HG02571 (cell line): ENCODE measurements at regions not wholly inside any gene's neighbourhood (a gene's known extent, or its start where the extent isn't known, plus 50 kb on each side); places are given as distances from the start of the nearest gene placed in this dataset.
"Not testable (repeated sequence)": the region's sequence is repeated elsewhere in the genome, so short reads cannot be mapped to it uniquely, and the experiment has no call there.

Source experiments
- ATAC-seq: cut with Tn5 transposase; IDR thresholded peaks from one replicate; pipeline ENCODE4 v1.9.1; 2021; ENCODE audit warnings: mild to moderate bottlenecking, moderate library complexity; ENCODE audit not compliant: unreplicated experiment

DNA sequence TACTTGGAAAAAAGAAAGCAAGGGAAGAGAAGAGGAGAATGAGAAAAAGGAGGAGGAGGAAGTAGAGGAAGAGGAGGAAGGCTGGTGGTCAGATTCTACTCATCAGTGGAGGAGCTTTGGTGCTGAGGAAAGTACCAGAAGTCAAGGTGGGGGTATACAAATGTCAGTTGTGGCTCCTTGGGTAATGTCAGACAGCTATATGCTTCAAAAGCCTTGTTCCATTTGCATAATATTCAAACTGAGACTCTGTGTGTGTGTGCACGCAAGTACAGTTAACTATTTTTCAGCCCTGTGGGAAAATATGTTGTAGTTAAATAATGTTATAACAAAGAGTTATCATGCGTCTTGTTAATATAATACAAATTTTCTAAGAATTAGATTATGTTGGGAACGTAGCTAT, 609.7 kb downstream of the PDCD6IP start:
- no peak for ATAC-seq

DNA sequence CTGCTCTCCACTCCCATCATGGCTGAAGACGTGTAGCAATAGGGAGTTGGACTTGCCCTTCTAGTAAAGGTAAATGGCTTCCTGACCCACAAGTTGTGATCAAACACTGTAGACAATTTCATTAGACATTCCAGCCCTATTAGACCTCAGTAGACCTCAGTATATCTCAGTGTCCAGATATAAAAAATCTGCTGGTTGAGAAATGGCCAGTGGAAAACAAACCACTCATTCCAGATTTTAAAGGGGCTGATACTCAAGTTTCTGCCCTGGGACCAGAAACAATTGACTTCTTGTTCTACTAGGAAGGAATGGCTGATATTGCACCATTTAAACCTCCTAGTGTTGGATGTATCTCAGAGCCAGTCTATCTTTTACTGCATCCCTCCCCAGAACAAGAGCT, 613.2 kb downstream of the PDCD6IP start:
- ATAC-seq = no peak

DNA sequence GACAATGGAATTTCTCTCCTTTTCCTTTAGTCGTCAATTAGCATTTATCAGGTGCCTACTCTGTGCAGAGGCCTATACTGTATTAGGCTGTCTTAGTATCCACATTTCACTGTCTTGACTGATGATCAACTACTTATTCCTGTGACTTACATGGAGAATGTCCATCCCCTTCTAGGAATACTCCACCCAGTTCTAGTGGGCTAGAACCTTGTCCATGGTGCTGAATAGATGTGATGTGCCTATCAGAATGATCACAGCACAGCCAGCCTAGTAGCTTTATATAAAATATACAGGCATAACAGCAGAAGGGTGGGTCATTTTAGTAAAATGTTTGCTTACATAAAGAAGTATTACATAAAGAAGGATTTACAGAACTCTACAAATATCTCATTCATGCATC, 621.4 kb downstream of the PDCD6IP start:
- no peak for ATAC-seq

DNA sequence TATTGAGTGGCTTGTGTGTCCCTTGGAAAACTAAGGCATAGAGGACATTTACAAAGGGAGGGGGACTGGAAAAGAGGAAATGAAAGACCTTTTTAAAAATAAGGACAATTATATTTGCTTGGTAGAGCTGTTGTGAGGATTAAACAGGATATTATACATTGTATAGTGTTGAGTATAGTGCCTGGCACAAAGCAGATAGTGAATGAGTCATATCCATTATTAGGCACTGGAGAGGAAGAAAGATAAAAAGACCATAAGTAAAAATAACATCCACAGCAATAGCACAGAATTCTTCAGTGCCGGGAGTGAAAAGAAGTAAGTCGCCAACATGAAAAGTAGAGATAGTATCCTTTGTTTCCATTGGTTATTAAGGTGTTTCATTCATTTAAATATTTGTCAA, 623.3 kb downstream of the PDCD6IP start:
- no peak for ATAC-seq

DNA sequence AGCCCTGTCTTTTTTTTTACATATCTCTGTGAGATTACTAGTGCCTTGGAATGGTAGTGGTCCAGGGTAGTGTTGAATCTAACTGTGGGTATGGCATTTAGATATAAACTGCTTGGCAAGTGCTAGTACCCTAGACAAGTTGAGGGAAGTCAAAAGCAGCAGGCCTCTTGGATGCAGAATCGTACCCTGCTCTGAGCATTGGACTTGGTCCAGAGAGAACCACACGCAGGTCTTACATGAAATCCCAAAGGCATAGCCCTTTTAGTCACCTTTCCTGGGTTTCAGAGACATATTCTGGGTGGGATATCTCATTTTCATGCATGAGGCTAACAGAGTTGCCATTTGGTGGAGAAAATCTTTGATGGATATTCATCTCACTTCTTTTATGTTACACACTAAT, 641.4 kb downstream of the PDCD6IP start:
- no peak for ATAC-seq

- no peak for ATAC-seq
These were observed 645.7 kb downstream of the PDCD6IP start for GRCh38 chr3:34444137-34444536.

DNA sequence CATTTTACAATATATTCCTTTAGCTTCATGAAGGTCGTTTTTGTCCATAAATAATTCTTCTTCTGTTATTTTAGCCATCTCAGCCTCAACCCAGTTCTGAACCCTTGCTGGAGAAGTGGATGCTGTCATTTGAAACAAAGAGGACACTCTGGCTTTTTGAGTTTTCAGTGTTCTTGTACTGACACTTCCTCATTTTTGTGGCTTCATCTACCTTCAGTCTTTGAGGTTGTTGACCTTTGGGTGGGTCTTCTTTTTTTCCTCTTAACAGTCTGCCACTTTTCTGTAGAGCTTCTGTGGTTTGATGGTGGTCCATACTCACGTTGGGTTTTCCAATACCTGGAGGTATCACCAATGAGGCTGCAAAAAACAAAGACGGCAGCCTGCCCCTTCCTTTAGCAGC, 650.9 kb downstream of the PDCD6IP start:
- ATAC-seq = no peak

DNA sequence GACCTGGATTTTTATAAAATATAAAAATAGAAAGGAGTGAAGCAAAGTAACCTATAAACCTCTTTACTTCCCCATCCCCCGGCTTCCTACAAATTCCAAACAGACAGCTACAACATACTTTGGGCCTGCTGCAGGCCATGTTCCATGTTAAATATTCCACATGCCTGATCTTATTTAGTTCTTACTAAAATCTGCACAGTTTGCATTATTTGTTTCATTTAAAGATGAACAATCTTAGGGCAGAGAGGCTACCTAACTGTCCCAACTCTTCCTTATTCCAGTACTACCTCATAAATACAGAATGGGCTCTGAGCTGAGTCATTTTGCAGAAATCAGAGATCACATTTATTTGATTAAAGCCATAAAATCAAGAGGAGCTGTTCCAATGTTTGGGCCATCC, 665.0 kb downstream of the PDCD6IP start:
- ATAC-seq = no peak

GRCh38 chr3:34464646-34465045, 666.2 kb downstream of the PDCD6IP start:
- no peak for ATAC-seq

GRCh38 chr3:34475851-34476250, 677.4 kb downstream of the PDCD6IP start:
- no peak for ATAC-seq

GRCh38 chr3:34483311-34483887, 685.0 kb downstream of the PDCD6IP start:
- no peak for ATAC-seq

DNA sequence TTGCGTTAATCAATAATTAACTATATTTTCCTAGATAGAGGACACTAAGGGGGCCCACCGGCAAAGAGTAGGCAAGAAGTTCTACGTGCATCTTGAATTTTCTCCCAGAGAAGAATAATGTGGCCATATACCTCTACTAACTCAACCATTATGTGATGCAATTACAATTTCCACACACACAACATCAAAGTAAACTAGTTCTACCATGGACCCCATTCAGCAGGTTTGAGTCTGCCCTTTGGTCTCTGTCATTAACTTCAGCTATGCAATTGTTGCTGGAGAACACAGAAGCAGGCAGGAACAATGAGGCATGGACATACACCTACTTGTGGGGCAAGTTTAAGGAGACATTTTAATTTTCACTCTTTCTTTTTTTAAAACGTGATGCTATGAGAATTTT, 705.9 kb downstream of the PDCD6IP start:
- ATAC-seq = no peak

DNA sequence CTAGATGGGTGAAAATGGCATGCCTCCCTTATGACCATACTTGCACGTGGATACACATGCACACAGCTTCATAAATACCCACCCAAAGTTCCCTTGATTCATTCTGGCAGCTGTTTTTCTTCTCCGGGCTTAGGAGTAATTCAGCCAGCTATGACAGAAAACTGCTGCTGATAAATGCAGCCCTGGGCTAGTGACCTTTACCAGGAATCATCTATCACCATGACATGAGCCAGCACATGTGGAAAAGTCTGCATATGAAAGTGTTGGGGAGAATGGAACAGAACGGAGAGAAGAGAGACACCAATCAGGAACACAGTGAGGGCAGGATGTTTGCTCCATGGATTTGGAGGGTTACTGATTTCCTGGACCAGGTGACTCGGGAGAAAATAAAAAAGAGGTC, 706.3 kb downstream of the PDCD6IP start:
- ATAC-seq = no peak

DNA sequence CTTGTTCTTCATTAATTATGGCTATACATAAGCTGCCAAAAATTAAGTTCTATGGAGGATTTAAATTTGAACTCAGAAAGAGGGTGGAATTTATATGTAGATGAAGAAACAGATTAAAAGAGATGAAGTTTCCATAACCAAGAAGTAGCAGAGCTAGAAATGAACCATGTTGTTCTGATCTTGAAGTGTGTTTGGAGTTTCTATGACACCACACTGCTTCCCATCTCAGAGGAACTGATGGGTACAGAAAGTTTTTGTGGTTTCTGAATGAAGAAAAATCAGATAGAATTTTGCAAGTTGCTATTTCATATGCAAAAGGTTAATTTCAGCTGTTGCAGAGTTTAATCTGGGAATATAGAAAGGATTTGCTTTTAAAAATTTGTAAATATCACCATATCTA, 710.3 kb downstream of the PDCD6IP start:
- ATAC-seq = no peak

DNA sequence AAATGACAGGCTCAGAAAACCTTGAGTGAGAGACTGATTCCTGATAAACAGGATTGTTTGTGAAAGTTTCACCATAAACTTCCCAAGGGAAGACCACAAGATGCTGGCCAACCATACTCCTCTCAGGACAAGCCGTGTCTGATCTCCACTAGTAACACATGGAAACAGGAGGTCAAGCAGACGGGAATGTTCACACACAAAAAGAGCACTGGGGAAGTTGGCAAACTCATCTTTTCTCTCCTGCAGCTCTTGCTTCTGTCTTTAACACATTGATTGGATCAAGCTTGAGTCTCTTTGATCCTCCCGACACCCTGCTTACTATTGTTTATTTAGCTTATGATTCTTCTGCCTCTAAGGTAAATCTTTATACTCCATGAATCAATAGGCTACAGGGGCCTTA, 713.5 kb downstream of the PDCD6IP start:
- ATAC-seq = no peak

- ATAC-seq = not testable (repeated sequence)
These were observed 720.6 kb downstream of the PDCD6IP start for GRCh38 chr3:34519008-34519407.

DNA sequence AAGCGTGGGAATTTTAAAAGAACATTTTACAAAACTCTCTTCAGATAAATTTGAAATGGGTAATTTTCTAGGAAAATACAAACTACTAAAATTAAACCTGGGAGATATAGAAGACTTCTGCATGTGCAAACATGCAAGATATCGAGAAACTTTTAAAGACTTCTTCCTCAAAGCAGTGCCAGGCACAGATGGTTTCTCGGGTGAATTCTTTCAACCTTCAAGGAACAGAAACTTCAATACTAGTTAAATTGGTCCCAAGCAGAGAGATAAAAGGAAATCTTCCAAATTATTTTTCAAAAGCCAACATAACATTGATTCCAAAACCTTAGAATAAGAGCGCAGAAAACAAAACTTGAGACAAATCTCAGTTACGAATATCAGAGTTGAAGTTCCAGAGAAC, 732.7 kb downstream of the PDCD6IP start:
- no peak for ATAC-seq

DNA sequence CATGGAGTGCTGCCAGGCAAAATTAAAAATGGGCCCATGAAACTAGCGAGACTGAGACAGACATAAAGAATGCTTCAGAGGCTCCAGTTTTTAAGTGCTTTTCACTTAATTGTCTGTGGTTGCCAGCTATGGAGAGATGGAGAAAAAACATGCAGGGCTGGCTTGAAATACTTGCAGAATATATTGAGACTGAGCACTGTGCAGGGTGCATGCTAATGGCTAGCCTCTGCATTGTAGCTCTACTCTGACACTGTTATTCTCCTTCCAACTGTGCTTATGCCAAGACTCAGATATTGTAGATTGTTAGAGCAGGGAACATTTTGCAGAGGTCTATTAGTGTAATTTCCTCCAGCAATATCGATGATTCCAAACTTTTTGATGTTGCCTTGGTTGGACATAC, 735.0 kb downstream of the PDCD6IP start:
- ATAC-seq = no peak

DNA sequence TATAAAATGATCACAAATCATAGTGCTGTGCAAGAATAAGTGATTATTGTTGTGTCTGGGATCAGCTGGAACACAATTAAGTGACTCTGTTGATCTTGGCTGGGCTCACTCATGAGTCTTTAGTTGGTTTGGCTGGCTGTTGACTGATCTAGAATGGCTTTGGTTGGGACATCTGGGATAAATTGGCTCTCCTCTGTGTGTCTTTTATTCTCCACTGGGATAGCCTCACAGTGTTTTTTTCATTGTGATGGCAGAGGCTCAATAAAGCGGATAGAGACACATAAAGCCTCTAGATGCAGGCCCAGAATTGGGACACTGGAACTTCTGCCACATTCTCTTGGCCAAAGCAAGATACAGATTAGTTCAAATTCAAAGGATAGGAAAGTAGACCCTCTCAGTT, 735.6 kb downstream of the PDCD6IP start:
- ATAC-seq = no peak

- ATAC-seq = no peak
These were observed 745.7 kb downstream of the PDCD6IP start for GRCh38 chr3:34544136-34544535.

GRCh38 chr3:34547297-34547920, 749.0 kb downstream of the PDCD6IP start:
- ATAC-seq = no peak

DNA sequence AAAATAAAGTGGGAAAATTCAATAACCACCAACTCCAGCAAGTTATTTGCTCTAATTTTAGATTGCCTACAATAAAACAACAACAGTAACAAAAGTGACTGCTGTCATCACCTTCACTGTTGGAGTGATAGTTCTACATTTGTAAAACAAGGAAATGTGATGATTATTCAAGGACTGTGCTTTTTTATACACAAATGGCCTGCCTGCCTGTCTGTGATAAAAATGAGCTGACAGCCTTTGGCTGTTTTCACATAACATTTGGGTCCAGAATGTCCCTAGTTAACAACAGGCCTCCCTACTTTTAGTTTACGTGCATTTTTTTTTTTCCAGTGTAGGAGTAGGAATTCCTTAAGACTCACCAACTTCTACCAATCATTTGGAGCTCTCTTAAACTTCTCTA, 768.8 kb downstream of the PDCD6IP start:
- no peak for ATAC-seq

- ATAC-seq = no peak
These were observed 770.3 kb downstream of the PDCD6IP start for GRCh38 chr3:34568766-34569165.
